GM21529 (cell line): ENCODE measurements at regions not wholly inside any gene's neighbourhood (a gene's known extent, or its start where the extent isn't known, plus 50 kb on each side); places are given as distances from the start of the nearest gene placed in this dataset.

Source experiments
- ATAC-seq: cut with Tn5 transposase; IDR thresholded peaks from one replicate; pipeline ENCODE4 v1.9.1; 2021; ENCODE audit not compliant: unreplicated experiment

GRCh38 chr7:42987648-42988214 is 55.6 kb downstream of the MRPL32 start:
- ATAC-seq: no peak

- no peak for ATAC-seq
These were observed 58.8 kb downstream of the MRPL32 start for GRCh38 chr7:42991024-42991423.

GRCh38 chr7:42991913-42992591 is 59.9 kb downstream of the MRPL32 start:
- ATAC-seq: no peak

GRCh38 chr7:42993038-42993437 is 60.9 kb downstream of the MRPL32 start:
- ATAC-seq: no peak

- no peak for ATAC-seq
These were observed 61.9 kb downstream of the MRPL32 start for GRCh38 chr7:42994096-42994495.

GRCh38 chr7:42997611-42998010 is 65.4 kb downstream of the MRPL32 start:
- ATAC-seq: no peak

GRCh38 chr7:43004082-43004481 is 71.9 kb downstream of the MRPL32 start:
- ATAC-seq: no peak

- ATAC-seq: no peak
These were observed 73.8 kb downstream of the MRPL32 start for GRCh38 chr7:43006008-43006407.

- no peak for ATAC-seq
These were observed 77.9 kb downstream of the MRPL32 start for GRCh38 chr7:43010061-43010460.

- no peak for ATAC-seq
These were observed 79.7 kb downstream of the MRPL32 start for GRCh38 chr7:43011879-43012278.

GRCh38 chr7:43014406-43014805 is 82.2 kb downstream of the MRPL32 start:
- ATAC-seq: no peak

- no peak for ATAC-seq
These were observed 83.1 kb downstream of the MRPL32 start for GRCh38 chr7:43015301-43015700.

GRCh38 chr7:43018446-43018845 is 86.3 kb downstream of the MRPL32 start:
- ATAC-seq: no peak

GRCh38 chr7:43021431-43021830 is 89.3 kb downstream of the MRPL32 start:
- no peak for ATAC-seq

GRCh38 chr7:43022008-43022407 is 89.8 kb downstream of the MRPL32 start:
- no peak for ATAC-seq

GRCh38 chr7:43033369-43033768 is 79.1 kb upstream of the HECW1 start:
- no peak for ATAC-seq

GRCh38 chr7:43034535-43035002 is 77.9 kb upstream of the HECW1 start:
- no peak for ATAC-seq

- ATAC-seq: no peak
These were observed 74.9 kb upstream of the HECW1 start for GRCh38 chr7:43037531-43037930.

GRCh38 chr7:43038254-43038653 is 74.2 kb upstream of the HECW1 start:
- no peak for ATAC-seq

GRCh38 chr7:43039346-43039745 is 73.1 kb upstream of the HECW1 start:
- ATAC-seq: no peak

GRCh38 chr7:43040461-43040860 is 72.0 kb upstream of the HECW1 start:
- no peak for ATAC-seq

GRCh38 chr7:43041105-43041504 is 71.3 kb upstream of the HECW1 start:
- no peak for ATAC-seq

- no peak for ATAC-seq
These were observed 70.7 kb upstream of the HECW1 start for GRCh38 chr7:43041724-43042123.
